Thyroid gland (tissue), 4 donors: ENCODE measurements at regions not wholly inside any gene's neighbourhood (a gene's known extent, or its start where the extent isn't known, plus 50 kb on each side); places are given as distances from the start of the nearest gene placed in this dataset.

Experiments
- DNase-seq, 2 donors: peaks; one replicate each; pipeline ENCODE4 v3.0.0-alpha.2; 2019
- H3K27ac ChIP-seq, 3 donors: fragments of 200-600 bp; sonication (generic); 1 replicate in 2 of 3; 2 replicates in 1 of 3; pipeline ENCODE4 v1.5.1; 2016 to 2019; ENCODE audit warnings: mild to moderate bottlenecking in 1 of 3, moderate library complexity in 1 of 3
- H3K27me3 ChIP-seq: fragments of 200-600 bp; sonication (generic); one replicate; pipeline ENCODE4 v1.5.1; 2019
- H3K36me3 ChIP-seq, 2 donors: fragments of 200-600 bp; sonication (generic); one replicate each; pipeline ENCODE4 v1.5.1; 2016 to 2019
- H3K4me1 ChIP-seq, 2 donors: fragments of 200-600 bp; sonication (generic); one replicate each; pipeline ENCODE4 v1.5.1; 2017 to 2019
- H3K4me3 ChIP-seq, 3 donors: fragments of 200-600 bp; sonication (generic); replicated peaks in 1 of 3; 1 replicate in 2 of 3; 2 replicates in 1 of 3; pipeline ENCODE4 v1.5.1; 2016; ENCODE audit warnings: mild to moderate bottlenecking in 1 of 3
- H3K9me3 ChIP-seq: fragments of 200-600 bp; sonication (generic); one replicate; pipeline ENCODE4 v1.5.1; 2017
- POLR2A ChIP-seq, 2 donors: fragments of 450-650 bp; IDR thresholded peaks; one replicate each; pipeline ENCODE4 v1.6.1; 2017; ENCODE audit warnings: antibody characterized with exemption in 2 of 2, mild to moderate bottlenecking in 2 of 2, moderate library complexity in 1 of 2
- WGBS, 2 donors: methylation state at CpG; one replicate each; pipeline ENCODE4 v1.1.5; 2017; 5-methylcytosine and 5-hydroxymethylcytosine counted together
- intact Hi-C: fragments of 100-400 bp; cut with DNase I; formaldehyde crosslinking; loops from one replicate; pipeline ENCODE4 v1.15.1; 2023
- TF ChIP-seq, protein P1 (sequence below), 6 experiments: fragments of 200-600 bp in 3 of 6; fragments of 450-650 bp in 3 of 6; sonication (generic) in 3 of 6; IDR thresholded peaks; one replicate each; pipeline ENCODE4 v1.5.1; 2016 to 2019; ENCODE audit warnings: antibody characterized with exemption in 6 of 6, mild to moderate bottlenecking in 2 of 6, inconsistent platforms in 1 of 6, moderate library complexity in 1 of 6

DNA sequence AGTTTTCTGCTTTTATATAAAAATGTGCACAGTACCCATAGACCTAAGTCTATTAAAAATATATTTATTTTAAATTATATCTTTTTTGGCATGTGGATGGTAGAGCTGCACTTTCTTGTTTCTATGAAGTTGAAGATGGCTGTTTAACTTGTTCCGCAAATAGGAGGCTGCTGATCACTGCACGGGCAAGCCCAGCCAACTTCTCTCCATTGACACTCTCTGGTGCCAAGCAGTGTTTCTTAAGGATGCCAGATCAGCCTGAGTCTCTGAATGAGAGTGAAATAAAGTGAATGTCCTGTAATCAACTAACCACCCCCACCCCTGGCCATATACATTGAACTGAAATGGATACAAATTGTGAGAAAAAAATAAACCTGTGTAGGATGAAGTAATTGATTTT is 202.9 kb upstream of the KLHL1 start:
- WGBS, 2 donors = 75 to 77% methylated on average over 2 of the region's 2 CpGs
- no peak for DNase-seq
- Histone ChIP-seq H3K27me3 (no peaks in the 10 kb centered on the region), H3K9me3 (no peaks in the 10 kb centered on the region), H3K27ac (no peak overlapping the region), H3K4me3 (no peak overlapping the region), H3K4me1 (no peaks in the 10 kb centered on the region), H3K36me3 (no peaks in the 10 kb centered on the region)
- intact Hi-C loops = no loop called here
- TF ChIP-seq, protein P1, sequence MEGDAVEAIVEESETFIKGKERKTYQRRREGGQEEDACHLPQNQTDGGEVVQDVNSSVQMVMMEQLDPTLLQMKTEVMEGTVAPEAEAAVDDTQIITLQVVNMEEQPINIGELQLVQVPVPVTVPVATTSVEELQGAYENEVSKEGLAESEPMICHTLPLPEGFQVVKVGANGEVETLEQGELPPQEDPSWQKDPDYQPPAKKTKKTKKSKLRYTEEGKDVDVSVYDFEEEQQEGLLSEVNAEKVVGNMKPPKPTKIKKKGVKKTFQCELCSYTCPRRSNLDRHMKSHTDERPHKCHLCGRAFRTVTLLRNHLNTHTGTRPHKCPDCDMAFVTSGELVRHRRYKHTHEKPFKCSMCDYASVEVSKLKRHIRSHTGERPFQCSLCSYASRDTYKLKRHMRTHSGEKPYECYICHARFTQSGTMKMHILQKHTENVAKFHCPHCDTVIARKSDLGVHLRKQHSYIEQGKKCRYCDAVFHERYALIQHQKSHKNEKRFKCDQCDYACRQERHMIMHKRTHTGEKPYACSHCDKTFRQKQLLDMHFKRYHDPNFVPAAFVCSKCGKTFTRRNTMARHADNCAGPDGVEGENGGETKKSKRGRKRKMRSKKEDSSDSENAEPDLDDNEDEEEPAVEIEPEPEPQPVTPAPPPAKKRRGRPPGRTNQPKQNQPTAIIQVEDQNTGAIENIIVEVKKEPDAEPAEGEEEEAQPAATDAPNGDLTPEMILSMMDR (IDR thresholded peaks at IDR 0.05) = no peak
- TF ChIP-seq POLR2A (IDR thresholded peaks at IDR 0.05) = no peak

DNA sequence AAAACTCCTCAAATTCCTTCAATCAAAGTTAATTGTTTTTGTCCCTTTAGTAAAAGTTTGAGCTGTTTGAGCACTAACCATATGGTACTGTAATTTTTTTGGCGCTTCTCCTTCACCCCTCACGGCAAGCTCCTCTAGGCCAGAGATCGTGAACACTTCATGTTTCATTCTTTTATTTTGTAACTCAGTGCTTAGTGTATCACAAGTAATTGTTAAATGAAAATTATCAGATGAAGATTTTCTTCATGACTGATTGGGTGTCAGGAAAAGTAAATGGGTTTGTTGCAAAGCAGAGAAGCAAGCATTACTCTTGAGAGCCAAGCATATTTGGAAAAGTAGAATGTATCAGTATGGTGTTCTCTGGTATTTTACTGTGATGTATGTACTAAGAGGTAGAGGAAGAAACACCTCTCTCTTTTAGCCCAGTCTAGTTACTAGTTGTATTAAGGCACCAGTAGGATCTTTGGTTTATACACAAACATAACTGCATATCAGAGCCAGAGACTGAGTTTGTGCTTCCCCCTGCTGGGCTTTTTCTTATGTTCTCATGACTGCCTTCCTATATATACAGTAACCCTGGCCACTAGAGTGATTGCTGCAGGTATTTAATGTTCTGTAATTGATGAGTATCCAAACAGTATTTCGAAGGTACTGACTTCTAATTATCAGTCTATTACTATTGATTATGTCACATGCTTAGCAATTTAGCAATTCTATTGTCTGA is 202.3 kb upstream of the KLHL1 start:
- TF ChIP-seq, protein P1 (IDR thresholded peaks at IDR 0.05) = peak in 3 of 6 experiments; percentile 18 to 44 (median 21)
- TF ChIP-seq POLR2A (IDR thresholded peaks at IDR 0.05) = no peak
- H3K27me3 ChIP-seq = no peaks in the 10 kb centered on the region
- DNase-seq = peak in 1 of 2 donors; percentile 12
- no peaks in the 10 kb centered on the region for H3K9me3 ChIP-seq
- intact Hi-C loops = no loop called here
- 27 to 36% methylated on average over 4 of the region's 4 CpGs for WGBS, 2 donors
- H3K4me3 ChIP-seq = no peak overlapping the region
- no peaks in the 10 kb centered on the region for H3K4me1 ChIP-seq
- no peaks in the 10 kb centered on the region for H3K36me3 ChIP-seq
- H3K27ac ChIP-seq = no peak overlapping the region

DNA sequence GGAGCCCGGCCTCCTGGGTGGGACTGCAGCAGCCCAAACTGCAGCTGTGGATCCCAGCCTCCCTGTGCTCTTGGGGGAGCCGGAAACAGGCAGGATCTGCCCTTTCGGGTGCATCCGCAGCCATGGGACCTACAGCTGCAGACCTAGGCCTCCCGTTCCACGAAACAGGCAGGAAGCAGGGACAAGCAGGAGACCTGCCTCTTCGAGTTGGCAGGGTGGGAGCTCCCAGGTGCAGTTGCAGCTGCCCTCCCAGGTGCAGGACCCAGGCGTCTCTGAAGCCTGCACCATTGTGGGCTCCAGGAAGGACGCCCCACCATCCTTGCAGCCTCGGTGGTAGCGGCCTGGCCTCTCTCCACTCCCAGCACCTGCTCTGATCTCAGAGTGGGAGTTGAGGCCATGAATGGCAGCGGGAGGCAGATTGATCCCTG is 189.0 kb upstream of the KLHL1 start:
- no peak for DNase-seq
- no peaks in the 10 kb centered on the region for H3K4me1 ChIP-seq
- intact Hi-C loops = no loop called here
- 82 to 88% methylated on average over 4 to 12 of the region's 12 CpGs for WGBS, 2 donors
- no peaks in the 10 kb centered on the region for H3K9me3 ChIP-seq
- no peaks in the 10 kb centered on the region for H3K27me3 ChIP-seq
- H3K36me3 ChIP-seq = no peaks in the 10 kb centered on the region
- H3K4me3 ChIP-seq = no peak overlapping the region
- no peak overlapping the region for H3K27ac ChIP-seq
- TF ChIP-seq, protein P1 (IDR thresholded peaks at IDR 0.05) = no peak
- no peak for TF ChIP-seq POLR2A (IDR thresholded peaks at IDR 0.05)

DNA sequence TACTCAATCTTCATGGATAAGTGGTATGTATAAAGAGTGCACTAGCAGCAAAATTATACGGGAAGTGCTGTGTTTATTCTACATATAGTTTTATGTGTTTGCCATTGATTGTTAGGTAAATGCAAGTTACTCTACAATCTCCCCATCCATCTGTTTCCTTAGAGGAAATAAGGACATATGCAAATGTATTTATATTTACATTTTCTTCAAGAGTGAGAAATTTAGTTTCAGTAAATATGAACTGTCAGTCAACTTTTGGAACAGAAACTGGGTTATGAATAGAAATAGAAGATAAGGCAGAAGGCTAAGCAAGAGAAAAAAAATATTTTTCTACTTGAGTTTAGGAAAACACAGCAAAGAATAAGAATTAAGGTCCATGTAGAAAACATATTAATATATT is 176.1 kb upstream of the KLHL1 start:
- Histone ChIP-seq H3K9me3 (no peaks in the 10 kb centered on the region), H3K4me1 (no peaks in the 10 kb centered on the region), H3K4me3 (no peak overlapping the region), H3K36me3 (no peaks in the 10 kb centered on the region), H3K27ac (no peak overlapping the region), H3K27me3 (peaks cover 3% of the 10 kb centered on the region)
- intact Hi-C loops = no loop called here
- TF ChIP-seq, protein P1 (IDR thresholded peaks at IDR 0.05) = no peak
- no peak for TF ChIP-seq POLR2A (IDR thresholded peaks at IDR 0.05)
- 66 to 74% methylated on average over 1 of the region's 1 CpG for WGBS, 2 donors
- DNase-seq = no peak

DNA sequence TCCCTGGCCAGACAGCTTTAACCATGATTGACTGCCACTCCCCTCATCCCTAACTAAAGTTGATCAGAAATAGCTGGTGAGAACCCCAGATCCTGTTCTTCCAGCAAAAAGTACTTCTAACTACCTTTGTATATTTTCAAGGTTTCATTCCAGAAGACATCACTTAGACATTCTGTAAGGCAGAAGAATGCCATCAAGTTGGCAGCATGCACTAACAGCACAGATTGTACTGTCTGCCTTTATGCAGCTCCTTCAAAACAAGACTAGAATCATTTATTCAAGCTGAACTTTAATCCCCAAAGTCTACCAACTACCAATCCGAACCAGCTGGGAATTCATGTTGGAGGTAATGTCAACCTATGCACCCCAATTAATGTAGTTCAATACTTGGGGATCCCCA is 167.6 kb upstream of the KLHL1 start:
- intact Hi-C loops = no loop called here
- Histone ChIP-seq H3K4me1 (no peaks in the 10 kb centered on the region), H3K27ac (no peak overlapping the region), H3K9me3 (no peaks in the 10 kb centered on the region), H3K4me3 (no peak overlapping the region), H3K27me3 (peaks cover 3% of the 10 kb centered on the region), H3K36me3 (no peaks in the 10 kb centered on the region)
- DNase-seq = no peak
- WGBS, 2 donors = 64 to 80% methylated on average over 1 of the region's 1 CpG
- no peak for TF ChIP-seq POLR2A (IDR thresholded peaks at IDR 0.05)
- TF ChIP-seq, protein P1 (IDR thresholded peaks at IDR 0.05) = no peak
